ENCODE measurements at regions not wholly inside any gene's neighbourhood (a gene's known extent, or its start where the extent isn't known, plus 50 kb on each side); places are given as distances from the start of the nearest gene placed in this dataset.

GRCh38 chr5:154626876-154627557 is 128.2 kb upstream of the LARP1 start:
- Histone ChIP-seq H3K4me3 (no peak overlapping the region), H3K36me3 (no peaks in the 10 kb centered on the region), H3K27ac (no peak overlapping the region), H3K27me3 (replicated peaks; ENCODE audit: insufficient read depth) (no peaks in the 10 kb centered on the region), H3K9me3 (no peaks in the 10 kb centered on the region), H3K4me1 (ENCODE audit: control insufficient read depth in 1 of 2, low read depth in 2 of 2) (no peaks in the 10 kb centered on the region)
- ATAC-seq (ENCODE audit: insufficient number of reproducible peaks, low FRiP score, low read depth), result no peak
- TF ChIP-seq, protein P1, sequence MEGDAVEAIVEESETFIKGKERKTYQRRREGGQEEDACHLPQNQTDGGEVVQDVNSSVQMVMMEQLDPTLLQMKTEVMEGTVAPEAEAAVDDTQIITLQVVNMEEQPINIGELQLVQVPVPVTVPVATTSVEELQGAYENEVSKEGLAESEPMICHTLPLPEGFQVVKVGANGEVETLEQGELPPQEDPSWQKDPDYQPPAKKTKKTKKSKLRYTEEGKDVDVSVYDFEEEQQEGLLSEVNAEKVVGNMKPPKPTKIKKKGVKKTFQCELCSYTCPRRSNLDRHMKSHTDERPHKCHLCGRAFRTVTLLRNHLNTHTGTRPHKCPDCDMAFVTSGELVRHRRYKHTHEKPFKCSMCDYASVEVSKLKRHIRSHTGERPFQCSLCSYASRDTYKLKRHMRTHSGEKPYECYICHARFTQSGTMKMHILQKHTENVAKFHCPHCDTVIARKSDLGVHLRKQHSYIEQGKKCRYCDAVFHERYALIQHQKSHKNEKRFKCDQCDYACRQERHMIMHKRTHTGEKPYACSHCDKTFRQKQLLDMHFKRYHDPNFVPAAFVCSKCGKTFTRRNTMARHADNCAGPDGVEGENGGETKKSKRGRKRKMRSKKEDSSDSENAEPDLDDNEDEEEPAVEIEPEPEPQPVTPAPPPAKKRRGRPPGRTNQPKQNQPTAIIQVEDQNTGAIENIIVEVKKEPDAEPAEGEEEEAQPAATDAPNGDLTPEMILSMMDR (IDR thresholded peaks at IDR 0.05), result no peak
- no peak for DNase-seq (ENCODE audit: low spot score)

- no peak overlapping the region for H3K4me3 ChIP-seq
- H3K27ac ChIP-seq, result no peak overlapping the region
- TF ChIP-seq, protein P1 (IDR thresholded peaks at IDR 0.05), result no peak
- no peaks in the 10 kb centered on the region for H3K9me3 ChIP-seq
- H3K4me1 ChIP-seq (ENCODE audit: control insufficient read depth in 1 of 2, low read depth in 2 of 2), result no peaks in the 10 kb centered on the region
- ATAC-seq (ENCODE audit: insufficient number of reproducible peaks, low FRiP score, low read depth) (no peak), DNase-seq (ENCODE audit: low spot score) (no peak)
- no peaks in the 10 kb centered on the region for H3K36me3 ChIP-seq
- no peaks in the 10 kb centered on the region for H3K27me3 ChIP-seq (replicated peaks; ENCODE audit: insufficient read depth)
Measured at GRCh38 chr5:154625031-154625430, 130.1 kb upstream of the LARP1 start.

DNA sequence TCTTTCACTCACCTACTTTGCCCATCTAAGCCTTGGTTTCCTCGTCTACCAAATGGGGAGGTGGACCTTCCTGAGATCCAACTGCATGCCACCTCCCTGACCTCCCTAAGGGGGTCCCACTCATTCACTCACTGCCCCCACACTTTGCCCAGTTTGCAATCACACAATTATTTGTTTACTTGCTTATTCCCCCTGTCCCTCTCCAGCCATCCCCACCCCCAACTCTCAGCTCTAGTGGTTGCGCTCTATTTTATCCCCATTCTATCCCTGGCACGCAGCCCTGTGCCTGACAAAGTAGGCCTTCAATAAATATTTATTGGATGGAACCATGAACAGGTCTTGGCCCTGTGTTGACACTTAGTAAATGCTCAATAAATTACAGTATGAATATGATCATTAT is 130.8 kb upstream of the LARP1 start:
- DNase-seq (ENCODE audit: low spot score), result no peak
- H3K36me3 ChIP-seq, result no peaks in the 10 kb centered on the region
- H3K27me3 ChIP-seq (replicated peaks; ENCODE audit: insufficient read depth), result no peaks in the 10 kb centered on the region
- TF ChIP-seq, protein P1 (IDR thresholded peaks at IDR 0.05), result no peak
- ATAC-seq (ENCODE audit: insufficient number of reproducible peaks, low FRiP score, low read depth), result no peak
- no peaks in the 10 kb centered on the region for H3K4me1 ChIP-seq (ENCODE audit: control insufficient read depth in 1 of 2, low read depth in 2 of 2)
- H3K27ac ChIP-seq, result no peak overlapping the region
- H3K9me3 ChIP-seq, result no peaks in the 10 kb centered on the region
- H3K4me3 ChIP-seq, result no peak overlapping the region

GRCh38 chr5:154620411-154620810 is 134.8 kb upstream of the LARP1 start:
- DNase-seq (ENCODE audit: low spot score) (no peak), ATAC-seq (ENCODE audit: insufficient number of reproducible peaks, low FRiP score, low read depth) (no peak)
- H3K27ac ChIP-seq, result no peak overlapping the region
- no peaks in the 10 kb centered on the region for H3K4me1 ChIP-seq (ENCODE audit: control insufficient read depth in 1 of 2, low read depth in 2 of 2)
- H3K27me3 ChIP-seq (replicated peaks; ENCODE audit: insufficient read depth), result no peaks in the 10 kb centered on the region
- H3K4me3 ChIP-seq, result no peak overlapping the region
- TF ChIP-seq, protein P1 (IDR thresholded peaks at IDR 0.05), result no peak
- H3K9me3 ChIP-seq, result no peaks in the 10 kb centered on the region
- H3K36me3 ChIP-seq, result no peaks in the 10 kb centered on the region

DNA sequence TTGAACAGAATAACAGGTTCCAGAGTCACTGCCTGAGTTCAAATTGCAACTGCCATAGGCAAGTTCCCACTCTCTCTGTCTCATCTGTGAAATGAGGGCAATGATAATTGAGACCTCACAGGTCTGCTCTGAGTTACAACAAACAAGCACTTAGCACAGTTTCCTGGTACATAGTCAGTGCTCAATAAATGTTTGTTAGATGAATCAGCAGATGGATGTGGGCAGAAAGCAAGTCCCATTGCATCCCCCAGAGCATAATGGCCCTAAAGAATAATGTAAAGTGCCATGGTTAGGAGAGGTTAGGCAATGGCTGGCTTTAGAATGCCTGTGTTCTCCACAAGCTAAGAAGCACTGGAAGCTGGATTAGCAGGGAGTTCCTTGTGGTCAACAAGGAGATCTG is 136.5 kb upstream of the LARP1 start:
- no peak overlapping the region for H3K27ac ChIP-seq
- DNase-seq (ENCODE audit: low spot score), result no peak
- no peaks in the 10 kb centered on the region for H3K9me3 ChIP-seq
- no peaks in the 10 kb centered on the region for H3K27me3 ChIP-seq (replicated peaks; ENCODE audit: insufficient read depth)
- TF ChIP-seq, protein P1 (IDR thresholded peaks at IDR 0.05), result no peak
- no peak overlapping the region for H3K4me3 ChIP-seq
- no peaks in the 10 kb centered on the region for H3K36me3 ChIP-seq
- ATAC-seq (ENCODE audit: insufficient number of reproducible peaks, low FRiP score, low read depth), result no peak
- no peaks in the 10 kb centered on the region for H3K4me1 ChIP-seq (ENCODE audit: control insufficient read depth in 1 of 2, low read depth in 2 of 2)

Data from thoracic aorta (tissue), 2 donors.